GM12875 (cell line): ENCODE measurements at regions not wholly inside any gene's neighbourhood (a gene's known extent, or its start where the extent isn't known, plus 50 kb on each side); places are given as distances from the start of the nearest gene placed in this dataset.

ENCODE experiments used
- H3K4me3 ChIP-seq: one replicate; pipeline ENCODE4 v1.5.1; 2011; ENCODE audit warnings: low read depth, low read length, control low read depth
- TF ChIP-seq, protein P1 (sequence below): IDR thresholded peaks from 2 replicates; pipeline ENCODE4 v1.5.1; 2011; ENCODE audit warnings: low read depth, mild to moderate bottlenecking, control low read depth, inconsistent platforms, low read length, moderate library complexity, borderline replicate concordance; ENCODE audit not compliant: insufficient read depth

DNA sequence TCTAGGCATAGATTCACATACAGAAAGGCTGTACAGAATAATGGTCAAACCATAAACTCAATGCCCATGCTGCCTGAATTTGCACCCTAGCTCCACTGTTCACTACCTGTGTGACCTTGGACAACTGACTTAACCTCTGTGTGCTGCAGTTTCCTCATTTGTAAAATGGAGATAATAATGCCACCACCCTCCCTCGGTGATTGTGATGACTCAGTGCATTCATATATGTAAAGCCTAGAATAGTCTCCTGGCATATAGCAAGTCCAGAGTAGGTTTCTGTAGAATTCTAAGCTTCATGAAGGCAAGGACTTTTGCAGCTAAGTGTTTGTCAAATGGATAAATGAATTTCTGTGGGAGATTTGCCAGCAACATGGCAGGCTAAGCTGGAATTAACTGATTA lies 297.8 kb upstream of the NR4A3 start:
- no peak overlapping the region for H3K4me3 ChIP-seq
- TF ChIP-seq, protein P1, sequence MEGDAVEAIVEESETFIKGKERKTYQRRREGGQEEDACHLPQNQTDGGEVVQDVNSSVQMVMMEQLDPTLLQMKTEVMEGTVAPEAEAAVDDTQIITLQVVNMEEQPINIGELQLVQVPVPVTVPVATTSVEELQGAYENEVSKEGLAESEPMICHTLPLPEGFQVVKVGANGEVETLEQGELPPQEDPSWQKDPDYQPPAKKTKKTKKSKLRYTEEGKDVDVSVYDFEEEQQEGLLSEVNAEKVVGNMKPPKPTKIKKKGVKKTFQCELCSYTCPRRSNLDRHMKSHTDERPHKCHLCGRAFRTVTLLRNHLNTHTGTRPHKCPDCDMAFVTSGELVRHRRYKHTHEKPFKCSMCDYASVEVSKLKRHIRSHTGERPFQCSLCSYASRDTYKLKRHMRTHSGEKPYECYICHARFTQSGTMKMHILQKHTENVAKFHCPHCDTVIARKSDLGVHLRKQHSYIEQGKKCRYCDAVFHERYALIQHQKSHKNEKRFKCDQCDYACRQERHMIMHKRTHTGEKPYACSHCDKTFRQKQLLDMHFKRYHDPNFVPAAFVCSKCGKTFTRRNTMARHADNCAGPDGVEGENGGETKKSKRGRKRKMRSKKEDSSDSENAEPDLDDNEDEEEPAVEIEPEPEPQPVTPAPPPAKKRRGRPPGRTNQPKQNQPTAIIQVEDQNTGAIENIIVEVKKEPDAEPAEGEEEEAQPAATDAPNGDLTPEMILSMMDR: no peak

DNA sequence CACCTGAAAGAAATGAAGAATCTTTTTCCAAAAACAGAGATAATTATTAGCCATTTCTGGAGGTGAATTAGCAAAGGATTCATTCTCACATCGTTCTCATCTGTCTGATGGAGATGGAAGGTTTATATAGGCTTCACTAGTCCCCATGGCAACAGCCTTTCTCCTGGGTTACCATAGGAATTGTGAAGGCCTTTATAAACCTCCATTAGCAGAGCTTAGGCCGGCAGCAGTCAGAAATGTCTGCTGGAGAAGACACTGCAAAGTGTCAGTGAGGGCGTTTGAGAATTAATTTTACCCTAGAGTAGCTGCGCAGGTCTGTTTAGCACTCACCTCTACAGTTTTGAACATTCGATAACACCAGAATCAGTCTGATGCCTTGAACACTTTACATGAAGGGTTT lies 290.4 kb upstream of the NR4A3 start:
- no peak overlapping the region for H3K4me3 ChIP-seq
- TF ChIP-seq, protein P1: no peak

DNA sequence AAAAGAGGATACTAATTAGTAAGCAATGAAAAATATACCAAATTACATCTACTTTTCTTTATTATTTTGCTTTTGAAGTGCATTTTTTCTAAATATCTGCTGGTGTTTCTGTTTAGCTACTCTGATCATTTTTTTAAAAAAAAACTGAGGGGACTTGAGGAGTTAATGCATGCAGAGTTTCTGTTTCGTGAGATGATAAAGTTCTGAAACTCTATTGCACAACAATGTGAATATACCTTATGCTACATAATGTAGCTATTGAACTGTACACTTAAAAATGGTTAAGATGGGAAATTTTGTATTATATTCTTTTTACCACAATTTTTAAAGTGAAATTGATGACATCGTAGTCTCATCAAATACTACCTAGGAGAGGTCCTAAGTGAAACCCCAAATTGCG lies 288.3 kb upstream of the NR4A3 start:
- TF ChIP-seq, protein P1: no peak
- H3K4me3 ChIP-seq: no peak overlapping the region

DNA sequence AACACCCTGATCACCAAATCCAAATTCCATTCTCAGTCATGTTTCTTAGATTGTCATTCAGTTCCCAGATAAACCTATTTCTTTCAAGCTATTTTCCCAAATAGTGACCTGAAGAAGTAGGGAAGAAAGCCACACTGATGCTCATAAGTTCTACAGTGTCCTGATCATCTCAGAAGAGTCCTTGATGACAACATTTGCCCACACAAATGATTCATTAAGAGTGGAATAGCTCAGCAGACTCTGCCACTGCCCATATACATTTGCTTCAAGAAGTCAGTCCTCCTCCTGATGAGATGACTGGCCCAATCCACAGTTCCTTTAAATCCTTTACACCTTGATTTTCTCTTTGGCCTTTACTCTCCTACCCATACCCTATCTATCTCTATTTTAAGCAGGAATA lies 283.7 kb upstream of the NR4A3 start:
- H3K4me3 ChIP-seq: no peak overlapping the region
- TF ChIP-seq, protein P1: no peak

DNA sequence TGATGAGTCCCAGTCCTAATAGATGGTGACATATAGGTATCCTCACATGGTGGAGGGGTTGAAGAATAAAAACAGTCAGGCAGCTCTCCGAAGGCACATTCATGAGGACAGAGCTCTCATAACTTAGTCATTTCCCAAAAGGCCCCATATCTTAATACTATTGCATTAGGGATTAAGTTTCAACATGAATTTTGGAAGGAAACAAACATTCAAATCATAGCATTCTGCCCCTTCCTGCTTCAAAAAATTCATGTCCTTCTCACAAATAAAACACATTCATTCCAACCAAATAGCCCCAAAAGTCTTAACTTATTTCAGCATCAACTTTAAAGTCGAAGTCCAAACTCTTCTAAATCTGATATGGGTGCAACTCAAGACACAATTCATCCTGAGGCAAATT lies 277.2 kb upstream of the NR4A3 start:
- TF ChIP-seq, protein P1: no peak
- H3K4me3 ChIP-seq: no peak overlapping the region

DNA sequence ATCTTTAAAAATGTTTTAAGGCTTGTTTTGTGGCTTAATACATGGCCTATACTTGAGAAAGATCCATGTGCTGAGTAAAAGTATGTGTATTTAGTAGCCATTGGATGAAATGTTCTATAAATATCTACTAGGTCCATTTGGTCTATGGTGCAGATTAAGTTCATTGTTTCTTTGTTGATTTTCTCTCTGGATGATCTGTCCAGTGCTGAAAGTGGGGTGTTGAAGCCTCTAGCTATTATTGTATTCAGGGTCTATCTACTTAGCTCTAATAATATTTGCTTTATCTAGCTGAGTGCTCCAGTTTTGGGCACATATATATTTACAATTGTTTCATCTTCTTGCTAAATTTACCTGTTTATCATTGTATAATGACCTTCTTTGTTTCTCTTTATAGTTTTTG lies 272.2 kb upstream of the NR4A3 start:
- TF ChIP-seq, protein P1: no peak
- H3K4me3 ChIP-seq: no peak overlapping the region

DNA sequence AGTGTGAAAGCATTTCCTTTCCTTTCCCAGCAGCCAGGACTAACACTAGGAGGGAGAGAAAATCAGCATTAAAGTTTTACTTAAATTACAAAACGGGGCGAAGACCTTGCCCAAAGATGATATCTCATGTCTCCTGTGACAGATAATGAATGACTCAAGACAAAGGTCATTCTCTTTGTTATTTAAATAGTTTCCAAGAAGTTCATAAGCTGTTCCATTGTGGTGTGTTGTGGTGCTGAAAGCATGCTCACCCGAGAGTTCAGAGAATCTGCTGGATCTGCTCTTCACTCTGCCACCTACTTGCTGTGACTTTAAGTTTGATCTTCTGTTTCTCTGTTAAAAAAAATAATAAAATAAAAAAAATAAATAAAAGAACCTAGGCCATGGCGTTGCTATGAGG lies 265.9 kb upstream of the NR4A3 start:
- H3K4me3 ChIP-seq: no peak overlapping the region
- TF ChIP-seq, protein P1: no peak
